ENCODE measurements at regions not wholly inside any gene's neighbourhood (a gene's known extent, or its start where the extent isn't known, plus 50 kb on each side); places are given as distances from the start of the nearest gene placed in this dataset.

DNA sequence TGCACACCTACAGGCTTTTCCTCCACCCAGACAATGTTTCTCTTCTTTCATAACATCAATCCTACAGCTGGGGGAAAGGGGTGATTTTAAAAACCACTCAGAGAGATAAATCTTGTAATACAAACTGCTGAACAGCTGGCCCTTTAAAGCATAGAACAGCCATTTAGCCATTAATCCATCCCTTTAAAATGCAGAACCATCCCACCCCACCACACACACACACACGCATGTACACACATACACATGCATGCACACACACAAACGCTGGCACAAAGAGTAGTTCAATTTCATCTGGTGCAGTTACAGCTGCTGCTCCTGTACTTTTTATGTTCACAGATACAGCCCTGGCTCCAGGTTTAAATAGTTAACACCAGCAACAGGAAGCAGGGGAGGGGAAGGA lies 426.1 kb downstream of the MID1IP1 start:
- TF ChIP-seq, protein P1, sequence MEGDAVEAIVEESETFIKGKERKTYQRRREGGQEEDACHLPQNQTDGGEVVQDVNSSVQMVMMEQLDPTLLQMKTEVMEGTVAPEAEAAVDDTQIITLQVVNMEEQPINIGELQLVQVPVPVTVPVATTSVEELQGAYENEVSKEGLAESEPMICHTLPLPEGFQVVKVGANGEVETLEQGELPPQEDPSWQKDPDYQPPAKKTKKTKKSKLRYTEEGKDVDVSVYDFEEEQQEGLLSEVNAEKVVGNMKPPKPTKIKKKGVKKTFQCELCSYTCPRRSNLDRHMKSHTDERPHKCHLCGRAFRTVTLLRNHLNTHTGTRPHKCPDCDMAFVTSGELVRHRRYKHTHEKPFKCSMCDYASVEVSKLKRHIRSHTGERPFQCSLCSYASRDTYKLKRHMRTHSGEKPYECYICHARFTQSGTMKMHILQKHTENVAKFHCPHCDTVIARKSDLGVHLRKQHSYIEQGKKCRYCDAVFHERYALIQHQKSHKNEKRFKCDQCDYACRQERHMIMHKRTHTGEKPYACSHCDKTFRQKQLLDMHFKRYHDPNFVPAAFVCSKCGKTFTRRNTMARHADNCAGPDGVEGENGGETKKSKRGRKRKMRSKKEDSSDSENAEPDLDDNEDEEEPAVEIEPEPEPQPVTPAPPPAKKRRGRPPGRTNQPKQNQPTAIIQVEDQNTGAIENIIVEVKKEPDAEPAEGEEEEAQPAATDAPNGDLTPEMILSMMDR (IDR thresholded peaks at IDR 0.05 in 8 of 11, conservative IDR thresholded peaks at IDR 0.05 in 3 of 11) = no peak
- TF ChIP-seq POLR2AphosphoS5 (IDR thresholded peaks at IDR 0.05) = no peak

All from spleen (tissue), 7 donors.